Muscle of arm (tissue), 1 donor: ENCODE measurements at regions not wholly inside any gene's neighbourhood (a gene's known extent, or its start where the extent isn't known, plus 50 kb on each side); places are given as distances from the start of the nearest gene placed in this dataset.
A peak's percentile ranks its signal among the peaks of the same experiment; 100 is the strongest.
"Not testable (repeated sequence)": the region's sequence is repeated elsewhere in the genome, so short reads cannot be mapped to it uniquely, and the experiment has no call there.

Experiments used
- DNase-seq: peaks from one replicate; pipeline ENCODE4 v3.0.0-alpha.2; 2013

GRCh38 chr5:38607396-38607795 lies 51.0 kb upstream of the LIFR start:
- no peak for DNase-seq

DNA sequence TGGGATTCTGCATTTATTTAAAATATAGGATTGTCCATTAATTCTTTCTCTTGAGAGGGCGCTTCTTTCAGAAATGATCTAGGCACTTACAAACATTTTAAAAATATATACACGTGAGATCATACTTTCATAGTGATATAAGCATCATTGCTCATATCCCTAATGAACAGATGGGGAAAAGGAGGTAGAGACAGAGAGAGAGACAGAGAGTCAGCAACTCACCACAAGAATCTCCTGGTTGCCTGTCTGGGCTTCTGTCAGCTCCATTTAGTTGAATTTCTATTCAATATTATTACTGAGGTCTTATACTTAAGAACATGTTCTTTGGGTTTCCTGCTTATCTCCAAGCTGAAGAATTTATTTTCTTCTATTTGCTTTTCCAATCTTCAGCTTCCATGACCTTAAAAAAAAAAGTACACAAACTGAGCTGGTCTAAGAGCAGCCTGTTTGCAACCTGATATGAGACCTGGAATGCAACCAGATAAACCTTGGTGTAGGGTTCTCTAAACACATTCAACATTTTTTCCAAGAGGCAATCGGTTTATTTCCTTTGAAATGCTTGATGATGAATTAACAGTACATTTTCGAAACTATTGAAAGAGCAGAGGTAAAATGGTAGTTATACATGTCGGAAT lies 51.6 kb upstream of the LIFR start:
- DNase-seq: no peak

DNA sequence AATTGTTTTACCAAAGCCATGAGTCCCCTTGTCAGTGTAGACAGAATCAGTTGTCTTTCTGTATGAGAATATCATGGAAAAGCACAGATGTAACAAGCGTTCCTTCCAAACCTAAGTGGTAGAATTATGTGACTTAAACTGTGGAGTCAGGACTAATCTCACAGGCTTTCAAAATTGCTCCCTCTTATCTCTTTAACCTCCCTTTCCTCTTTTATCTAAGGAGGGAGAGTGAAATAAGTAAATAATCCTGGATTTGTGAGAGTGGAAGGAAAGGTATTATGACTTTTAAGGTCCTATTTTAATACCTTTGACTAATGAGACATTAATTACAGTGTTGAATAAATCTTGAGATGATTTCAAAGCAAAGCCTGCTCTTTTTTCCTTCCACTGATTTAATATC lies 52.4 kb upstream of the LIFR start:
- DNase-seq: no peak

GRCh38 chr5:38612851-38613250 lies 56.4 kb upstream of the LIFR start:
- DNase-seq: no peak

- DNase-seq: no peak
Measured at GRCh38 chr5:38613490-38613889, 57.0 kb upstream of the LIFR start.

GRCh38 chr5:38613992-38614836 lies 57.8 kb upstream of the LIFR start:
- no peak for DNase-seq

DNA sequence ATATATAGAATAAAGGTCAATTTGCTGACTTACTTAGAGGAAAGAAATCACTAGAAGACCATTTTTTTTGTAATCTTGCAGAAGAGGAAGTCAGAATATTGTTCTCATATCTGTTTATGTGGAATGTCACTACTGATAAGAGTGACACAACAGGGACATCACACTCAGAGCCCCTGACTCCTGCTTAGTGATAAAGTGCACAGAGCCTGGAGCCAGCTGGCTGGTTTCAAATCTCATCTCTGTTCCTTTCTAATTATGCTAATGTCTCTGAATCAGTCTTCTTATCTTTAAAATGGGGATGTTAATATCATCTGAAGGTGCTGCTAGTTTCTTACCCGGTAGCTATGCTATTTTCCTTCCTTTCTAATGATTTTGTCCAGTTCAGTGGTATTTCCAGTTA lies 58.6 kb upstream of the LIFR start:
- no peak for DNase-seq

DNA sequence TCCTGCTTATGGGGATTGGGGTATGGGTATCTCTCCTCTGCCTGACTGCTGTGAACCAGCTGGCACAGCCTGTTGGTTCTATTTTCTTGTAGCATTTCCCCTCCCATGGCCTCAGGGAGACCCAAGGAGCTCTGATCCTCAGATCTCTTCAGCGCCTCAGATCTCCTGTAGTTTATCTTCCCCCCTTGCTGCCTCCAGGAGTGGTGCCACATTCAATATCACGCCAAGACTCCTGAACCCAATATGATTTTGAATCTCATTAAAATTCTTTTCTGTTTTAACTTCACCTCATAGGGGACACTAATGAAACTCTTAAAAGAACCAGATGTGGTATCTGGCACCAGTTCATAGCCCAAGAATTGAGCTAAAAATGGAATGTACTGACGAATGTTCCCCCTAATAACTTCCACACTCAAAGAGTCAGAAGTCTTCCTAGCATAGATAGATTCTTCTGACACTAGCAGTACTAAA lies 59.6 kb upstream of the LIFR start:
- DNase-seq: peak; percentile 32

- DNase-seq: no peak
Measured at GRCh38 chr5:38618154-38618553, 61.7 kb upstream of the LIFR start.

DNA sequence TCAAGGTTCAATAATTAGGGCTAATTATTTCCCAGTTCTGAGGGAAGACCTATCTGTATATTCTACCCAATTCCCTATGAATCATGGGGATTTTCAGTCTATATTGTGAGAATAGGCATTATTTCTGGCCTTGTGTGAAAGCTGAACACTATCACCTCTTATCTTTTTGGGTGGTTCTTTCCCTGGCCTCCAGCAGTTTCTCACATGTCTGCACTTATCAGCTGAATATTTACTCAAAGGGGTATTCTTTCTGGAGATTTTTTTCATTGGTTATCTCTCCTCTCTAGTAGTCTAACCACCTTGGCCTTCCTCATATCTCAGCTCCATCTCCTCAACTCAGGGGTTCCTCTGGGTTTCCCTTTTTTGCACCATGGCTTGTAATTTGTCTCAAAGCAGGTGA lies 64.9 kb upstream of the LIFR start:
- DNase-seq: no peak

GRCh38 chr5:38621840-38622437 lies 65.5 kb upstream of the LIFR start:
- peak; percentile 15 for DNase-seq

- DNase-seq: no peak
Measured at GRCh38 chr5:38622723-38623129, 66.3 kb upstream of the LIFR start.

DNA sequence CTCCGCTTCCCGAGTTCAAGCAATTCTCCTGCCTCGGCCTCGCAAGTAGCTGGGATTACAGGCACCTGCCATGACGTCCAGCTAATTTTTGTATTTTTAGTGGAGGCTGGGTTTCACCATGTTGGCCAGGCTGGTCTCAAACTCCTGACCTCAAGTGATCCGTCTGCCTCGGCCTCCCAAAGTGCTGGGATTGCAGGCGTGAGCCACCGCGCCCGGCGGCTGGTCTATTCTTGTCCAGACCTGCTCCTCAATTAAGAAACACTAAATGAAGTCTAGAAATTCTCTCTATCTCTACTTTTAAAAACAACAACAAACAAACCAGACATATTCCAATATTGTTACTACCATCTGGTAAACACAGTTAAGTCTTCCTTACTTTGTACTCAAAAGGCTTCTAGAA lies 68.1 kb upstream of the LIFR start:
- DNase-seq: not testable (repeated sequence)

- not testable (repeated sequence) for DNase-seq
Measured at GRCh38 chr5:38631376-38631775, 74.9 kb upstream of the LIFR start.

DNA sequence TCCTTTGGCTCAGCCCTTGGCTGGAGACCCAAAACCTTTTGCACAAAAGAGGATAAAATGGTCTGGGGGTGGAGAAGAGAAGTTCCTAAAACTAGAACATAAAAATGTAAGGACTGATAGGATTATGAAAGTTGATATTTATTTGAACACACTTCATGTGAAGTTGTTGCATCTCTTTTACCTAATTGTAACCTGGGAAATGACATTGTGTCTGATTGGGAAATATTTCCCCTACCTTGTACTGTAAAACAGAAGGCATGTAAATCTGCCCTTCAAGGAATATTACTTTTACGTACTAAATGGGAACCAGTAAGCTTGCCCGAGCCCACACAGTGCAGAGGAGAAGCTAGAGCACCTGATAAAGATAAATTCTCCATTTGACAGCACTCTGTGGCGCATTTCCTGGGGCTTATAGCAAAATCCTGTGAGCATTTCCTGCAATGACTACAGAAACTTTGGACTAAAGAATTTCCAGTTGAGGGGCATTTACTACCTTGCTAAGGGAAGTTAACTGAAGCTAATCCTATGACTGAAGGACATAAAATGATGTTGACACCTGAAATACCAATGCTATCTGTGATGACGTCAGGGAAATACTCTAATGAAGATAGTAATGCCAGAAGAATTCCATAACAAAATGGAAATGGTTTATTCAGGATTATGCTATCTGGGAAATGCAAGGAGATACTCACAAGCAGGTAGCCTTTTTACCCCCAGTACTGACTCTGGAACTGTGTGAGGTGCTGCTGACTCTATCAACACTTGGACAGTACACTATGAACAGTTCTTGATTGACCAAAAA lies 78.3 kb upstream of the LIFR start:
- DNase-seq: no peak

DNA sequence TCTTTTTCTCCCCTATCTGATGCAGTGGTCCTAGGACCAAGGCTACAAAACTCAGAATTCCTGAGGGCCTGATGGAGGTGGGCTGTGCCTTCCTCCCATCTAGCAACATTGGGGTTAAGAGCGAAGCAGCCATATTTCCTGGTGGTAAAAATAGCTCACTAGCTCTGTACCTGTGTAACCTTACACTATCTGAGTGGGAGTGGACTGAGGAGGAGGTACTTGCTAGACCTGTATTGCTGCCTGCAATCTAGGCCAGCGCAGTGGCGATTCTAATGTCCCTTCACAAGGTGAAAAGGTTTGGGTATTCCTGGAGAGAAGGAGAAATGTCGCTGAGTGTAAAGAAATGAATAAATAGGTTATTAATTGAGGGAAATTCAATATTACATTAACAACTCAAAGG lies 80.2 kb upstream of the LIFR start:
- DNase-seq: no peak

GRCh38 chr5:38638656-38639055 lies 82.2 kb upstream of the LIFR start:
- no peak for DNase-seq

- no peak for DNase-seq
Measured at GRCh38 chr5:38639377-38640358, 83.2 kb upstream of the LIFR start.

GRCh38 chr5:38641003-38641402 lies 84.6 kb upstream of the LIFR start:
- DNase-seq: no peak

DNA sequence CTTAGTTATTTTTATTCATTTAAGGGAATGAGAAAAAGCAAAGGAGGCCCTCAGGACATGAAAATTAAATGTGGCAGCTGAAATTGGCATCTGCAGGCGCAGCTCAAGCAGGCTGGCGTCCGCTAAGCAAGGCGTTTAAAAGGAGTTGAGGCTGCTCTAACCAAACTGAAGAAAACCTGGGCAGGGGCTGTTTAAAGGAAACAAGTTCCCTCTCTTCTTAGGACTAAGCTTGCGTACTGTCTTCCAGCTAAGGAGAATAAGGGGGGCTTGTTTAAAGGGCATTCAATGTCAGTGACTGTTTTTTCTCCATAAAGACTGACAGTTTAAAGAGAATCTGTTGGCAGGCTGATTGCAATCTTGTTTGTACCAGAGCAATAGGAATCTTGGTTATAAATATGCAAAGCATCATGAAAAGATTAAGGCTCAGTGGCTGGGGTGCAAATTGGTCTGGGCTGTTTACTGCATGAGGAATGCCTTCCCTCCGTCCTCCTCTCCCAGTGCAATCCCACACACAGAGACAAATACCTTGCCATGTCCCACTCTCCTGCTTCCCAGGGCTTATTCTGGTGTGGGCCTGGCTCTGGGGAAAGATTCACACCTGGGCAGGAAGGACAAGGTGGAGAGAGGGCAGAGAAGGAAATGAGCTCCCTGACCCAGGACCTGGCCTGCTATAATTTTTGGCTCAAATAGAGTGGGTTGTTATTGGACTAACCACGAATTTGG lies 85.9 kb upstream of the LIFR start:
- no peak for DNase-seq
